Mesodermal cell (in vitro differentiated cells): ENCODE measurements at regions not wholly inside any gene's neighbourhood (a gene's known extent, or its start where the extent isn't known, plus 50 kb on each side); places are given as distances from the start of the nearest gene placed in this dataset.

Experiments used
- H3K27ac ChIP-seq: 2 replicates; pipeline ENCODE4 v1.7.0; 2013; ENCODE audit warnings: mild to moderate bottlenecking, low read depth, low read length, moderate library complexity; ENCODE audit not compliant: severe bottlenecking
- H3K36me3 ChIP-seq: 2 replicates; pipeline ENCODE4 v1.7.1; 2013; ENCODE audit warnings: mild to moderate bottlenecking, low read length, moderate library complexity; ENCODE audit not compliant: control insufficient read depth, insufficient read depth
- H3K4me1 ChIP-seq: one replicate; pipeline ENCODE4 v1.7.1; 2013; ENCODE audit warnings: mild to moderate bottlenecking, low read length; ENCODE audit not compliant: insufficient read depth, control insufficient read depth, poor library complexity, severe bottlenecking
- H3K4me3 ChIP-seq: 2 replicates; pipeline ENCODE4 v1.7.0; 2013; ENCODE audit warnings: low read length, control low read depth, mild to moderate bottlenecking; ENCODE audit not compliant: insufficient read depth, poor library complexity, severe bottlenecking; ENCODE audit errors: extremely low read depth
- H3K9me3 ChIP-seq: 2 replicates; pipeline ENCODE4 v1.7.1; 2013; ENCODE audit warnings: mild to moderate bottlenecking, low read length, moderate library complexity; ENCODE audit not compliant: control insufficient read depth
- WGBS, 2 experiments: methylation state at CpG; one replicate each; pipeline ENCODE4 v1.1.5; 2013; ENCODE audit warnings: missing lambda C conversion rate in 2 of 2; ENCODE audit not compliant: insufficient coverage in 2 of 2; 5-methylcytosine and 5-hydroxymethylcytosine counted together

DNA sequence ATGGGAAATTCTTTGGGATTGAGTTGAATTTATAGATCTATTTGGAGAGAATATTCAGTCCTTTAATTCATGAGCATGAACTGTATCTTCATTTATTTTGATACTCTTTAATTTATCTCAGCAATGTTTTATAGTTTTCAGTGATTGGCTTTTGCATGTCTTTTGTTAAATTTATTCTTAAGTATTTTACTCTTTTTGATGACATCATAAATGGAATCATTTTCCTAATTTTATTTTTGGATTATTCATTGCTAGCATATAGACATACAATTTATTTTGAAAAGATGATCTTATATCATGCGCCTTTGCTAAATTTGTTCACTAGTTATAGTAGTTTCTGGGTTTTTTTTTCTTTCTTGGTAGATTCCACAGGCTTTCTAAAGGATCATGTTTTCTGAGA, 149.2 kb upstream of the ASIC2 start:
- no peak overlapping the region for H3K27ac ChIP-seq
- WGBS, 2 experiments = no CpG with 5 or more reads among the region's 1 CpG
- H3K4me1 ChIP-seq = peaks cover 6% of the 10 kb centered on the region
- H3K9me3 ChIP-seq = no peaks in the 10 kb centered on the region
- H3K36me3 ChIP-seq = no peaks in the 10 kb centered on the region
- no peak overlapping the region for H3K4me3 ChIP-seq

DNA sequence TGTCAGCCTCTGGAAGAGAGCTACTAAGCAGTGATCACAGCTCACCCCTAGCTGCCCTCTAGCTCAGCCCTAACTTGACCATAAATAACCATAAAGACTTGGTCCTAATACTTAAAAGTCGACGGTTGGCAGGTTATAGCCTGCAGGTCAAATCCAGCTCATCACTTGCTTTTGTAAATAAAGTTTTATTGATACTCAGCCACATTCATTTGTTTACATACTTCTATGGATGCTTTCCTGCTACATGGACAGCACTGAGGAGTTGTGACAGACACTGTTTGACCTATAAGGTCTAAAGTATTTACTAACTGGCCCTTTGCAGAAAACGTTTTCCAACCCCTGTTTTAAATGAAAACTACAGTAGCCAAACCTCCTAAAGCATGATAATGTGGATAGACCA, 151.6 kb upstream of the ASIC2 start:
- WGBS, 2 experiments = 93 to 100% methylated on average over 1 to 2 of the region's 3 CpGs
- H3K27ac ChIP-seq = no peak overlapping the region
- no peaks in the 10 kb centered on the region for H3K36me3 ChIP-seq
- H3K4me1 ChIP-seq = no peaks in the 10 kb centered on the region
- peaks cover 14% of the 10 kb centered on the region for H3K9me3 ChIP-seq
- H3K4me3 ChIP-seq = no peak overlapping the region

DNA sequence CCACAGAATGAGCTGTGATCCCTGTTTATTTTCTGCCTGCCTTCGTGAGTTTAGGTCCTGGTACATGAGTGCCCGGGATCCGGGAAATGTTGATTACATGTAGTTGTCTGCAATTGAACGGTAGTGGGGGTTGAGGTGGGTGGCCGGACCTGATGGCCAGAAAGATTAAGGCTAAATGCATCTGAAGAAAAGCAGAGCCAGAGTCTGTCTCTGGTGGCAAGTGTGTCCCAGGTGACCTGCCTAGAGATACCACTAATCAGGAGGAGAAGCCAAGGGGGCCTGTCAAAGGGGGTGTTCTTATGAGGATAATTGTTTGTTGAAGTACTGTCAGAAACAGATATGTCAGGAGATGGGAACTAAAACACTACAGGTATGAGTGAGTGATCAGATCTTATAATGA, 154.0 kb upstream of the ASIC2 start:
- Histone ChIP-seq H3K27ac (no peak overlapping the region), H3K9me3 (peaks cover 14% of the 10 kb centered on the region), H3K4me1 (no peaks in the 10 kb centered on the region), H3K36me3 (no peaks in the 10 kb centered on the region), H3K4me3 (no peak overlapping the region)
- 82 to 86% methylated on average over 4 to 5 of the region's 5 CpGs for WGBS, 2 experiments

DNA sequence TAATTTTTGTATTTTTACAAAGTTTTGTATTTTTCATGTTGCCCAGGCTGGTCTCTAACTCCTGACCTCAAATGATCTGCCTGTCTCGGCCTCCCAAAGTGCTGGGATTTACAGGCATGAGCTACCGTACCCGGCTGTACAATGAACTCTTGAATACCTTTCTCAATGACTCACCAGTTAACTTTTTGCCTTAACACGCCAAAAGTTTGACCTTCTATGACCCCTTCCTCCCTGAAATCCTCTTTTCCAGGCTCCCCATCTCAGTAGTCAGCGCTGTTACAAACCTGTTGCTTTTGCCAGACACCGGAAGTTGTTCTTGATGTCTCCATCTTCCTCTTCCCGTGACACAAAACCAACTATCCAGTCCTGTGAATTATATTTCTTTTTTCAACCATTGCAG, 158.1 kb upstream of the ASIC2 start:
- H3K9me3 ChIP-seq = peaks cover 14% of the 10 kb centered on the region
- H3K4me3 ChIP-seq = no peak overlapping the region
- 56 to 72% methylated on average over 7 of the region's 7 CpGs for WGBS, 2 experiments
- H3K27ac ChIP-seq = no peak overlapping the region
- no peaks in the 10 kb centered on the region for H3K36me3 ChIP-seq
- H3K4me1 ChIP-seq = no peaks in the 10 kb centered on the region

DNA sequence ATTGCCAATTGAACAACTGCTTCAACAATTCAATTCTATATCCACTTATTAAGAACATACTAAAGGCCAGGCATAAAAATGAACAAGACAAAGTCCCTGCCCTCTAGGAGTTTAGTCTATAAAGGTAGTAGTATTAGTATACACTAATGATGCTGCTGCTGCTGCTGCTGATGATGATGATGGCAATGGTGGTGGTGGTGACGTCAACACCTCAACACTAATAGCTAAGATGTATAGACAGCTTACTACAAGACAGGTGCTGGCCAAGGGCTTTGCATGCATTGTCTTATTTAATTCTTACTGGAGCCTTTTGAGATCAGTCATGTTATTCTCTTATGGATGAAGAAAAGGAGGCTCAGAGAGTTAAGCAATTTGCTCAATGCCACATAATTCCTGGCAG, 164.4 kb upstream of the ASIC2 start:
- no peak overlapping the region for H3K27ac ChIP-seq
- H3K4me1 ChIP-seq = no peaks in the 10 kb centered on the region
- no peak overlapping the region for H3K4me3 ChIP-seq
- no peaks in the 10 kb centered on the region for H3K9me3 ChIP-seq
- H3K36me3 ChIP-seq = no peaks in the 10 kb centered on the region
- WGBS, 2 experiments = no CpG with 5 or more reads among the region's 1 CpG

DNA sequence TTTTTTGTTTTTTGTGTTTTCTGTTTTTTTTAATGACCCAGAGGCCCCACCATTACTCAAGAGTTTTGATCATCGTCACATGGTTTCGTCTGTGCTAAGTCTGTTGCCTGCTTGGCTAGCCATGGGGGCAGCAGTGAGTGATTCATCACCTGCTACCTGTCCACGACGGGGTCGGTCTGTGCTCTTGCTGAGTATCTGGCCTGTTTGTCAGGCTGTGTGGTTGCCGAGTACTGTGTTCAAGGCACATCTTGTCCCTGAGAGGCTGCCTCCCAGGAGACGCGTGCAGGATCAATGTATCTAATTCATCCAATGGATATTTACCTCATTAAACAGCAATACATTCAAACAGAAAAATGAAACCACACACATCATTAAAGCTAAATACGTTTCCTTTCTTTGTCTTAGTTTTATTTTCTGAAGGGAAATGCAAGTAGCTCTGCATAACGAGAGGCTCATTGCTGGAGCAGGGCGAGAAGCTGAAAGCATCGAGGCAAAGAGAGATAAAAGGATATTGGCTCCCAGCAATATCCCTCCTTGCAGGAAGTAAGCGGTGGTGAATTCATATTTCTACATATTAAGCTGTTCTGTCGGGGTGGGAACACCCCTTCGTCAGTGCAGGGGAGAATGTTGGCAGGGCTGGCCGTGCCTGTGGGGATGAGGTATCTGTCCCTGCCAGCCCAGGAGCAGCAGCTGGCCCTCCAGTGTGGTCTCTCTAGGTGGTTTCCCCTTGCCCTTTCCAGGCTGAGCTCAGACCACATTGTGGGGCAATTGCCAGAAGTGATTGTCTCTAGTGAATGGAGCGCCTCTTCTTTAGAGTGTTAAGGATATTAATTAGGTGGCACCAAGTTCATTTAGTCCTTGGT, 166.2 kb upstream of the ASIC2 start:
- WGBS, 2 experiments = 89 to 90% methylated on average over 11 to 14 of the region's 17 CpGs
- Histone ChIP-seq H3K27ac (no peak overlapping the region), H3K36me3 (no peaks in the 10 kb centered on the region), H3K4me1 (peaks cover 8% of the 10 kb centered on the region), H3K9me3 (no peaks in the 10 kb centered on the region), H3K4me3 (no peak overlapping the region)

DNA sequence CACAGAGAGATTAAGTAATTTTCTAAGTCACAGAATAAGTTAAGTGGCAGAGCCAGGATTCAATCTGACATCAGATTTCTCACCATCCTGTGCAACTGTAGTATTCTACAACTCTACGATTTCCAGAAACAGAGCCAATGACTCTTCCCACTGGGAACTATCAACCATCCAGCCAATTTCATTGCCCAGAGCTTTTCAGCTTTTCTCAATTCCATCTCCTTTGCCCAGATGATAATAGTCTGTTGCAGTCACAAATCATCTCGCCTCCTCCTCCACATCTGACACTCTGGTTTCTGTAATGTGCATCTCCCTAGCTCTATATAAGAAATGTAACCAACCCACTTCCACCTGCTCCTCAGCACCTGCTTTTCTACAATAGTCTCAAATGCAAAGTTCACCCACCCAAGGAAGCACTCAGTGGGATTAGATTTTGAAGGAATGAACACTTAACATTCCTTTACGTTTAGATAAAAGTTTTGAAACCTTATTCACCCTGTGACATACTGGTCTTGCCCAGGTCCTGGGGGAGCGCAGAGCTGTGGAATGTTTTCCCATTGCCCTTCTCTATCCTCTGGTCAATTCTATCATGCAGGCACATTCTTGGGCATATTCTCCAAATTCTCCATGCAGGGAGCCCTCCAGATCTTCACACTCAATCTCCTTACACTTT, 167.8 kb upstream of the ASIC2 start:
- H3K4me1 ChIP-seq = peaks cover 15% of the 10 kb centered on the region
- no peak overlapping the region for H3K27ac ChIP-seq
- H3K36me3 ChIP-seq = no peaks in the 10 kb centered on the region
- H3K4me3 ChIP-seq = no peak overlapping the region
- H3K9me3 ChIP-seq = no peaks in the 10 kb centered on the region
- WGBS, 2 experiments = 80 to 96% methylated on average over 3 to 4 of the region's 4 CpGs

DNA sequence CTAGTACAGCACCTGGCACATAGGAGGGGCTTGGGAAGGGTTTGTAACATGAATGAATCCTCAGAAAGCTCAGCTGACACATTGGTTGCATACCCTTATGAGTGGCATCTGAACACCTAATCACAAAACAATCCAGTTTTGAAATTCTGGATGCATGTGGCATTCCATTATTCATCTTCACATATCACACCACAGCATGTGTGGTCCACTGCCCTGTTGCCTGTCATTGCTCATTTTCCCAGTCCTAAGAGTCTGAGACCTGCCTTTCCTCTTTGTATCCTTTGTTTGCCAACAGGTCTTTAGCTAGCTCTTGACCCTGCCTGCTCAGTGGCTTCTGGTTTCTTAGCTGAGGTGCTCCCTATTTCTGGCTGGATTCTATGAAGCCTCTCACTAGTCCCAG, 170.8 kb upstream of the ASIC2 start:
- Histone ChIP-seq H3K4me3 (no peak overlapping the region), H3K36me3 (no peaks in the 10 kb centered on the region), H3K9me3 (peaks cover 5% of the 10 kb centered on the region), H3K4me1 (peaks cover 17% of the 10 kb centered on the region), H3K27ac (peak overlapping the region; percentile 45)

DNA sequence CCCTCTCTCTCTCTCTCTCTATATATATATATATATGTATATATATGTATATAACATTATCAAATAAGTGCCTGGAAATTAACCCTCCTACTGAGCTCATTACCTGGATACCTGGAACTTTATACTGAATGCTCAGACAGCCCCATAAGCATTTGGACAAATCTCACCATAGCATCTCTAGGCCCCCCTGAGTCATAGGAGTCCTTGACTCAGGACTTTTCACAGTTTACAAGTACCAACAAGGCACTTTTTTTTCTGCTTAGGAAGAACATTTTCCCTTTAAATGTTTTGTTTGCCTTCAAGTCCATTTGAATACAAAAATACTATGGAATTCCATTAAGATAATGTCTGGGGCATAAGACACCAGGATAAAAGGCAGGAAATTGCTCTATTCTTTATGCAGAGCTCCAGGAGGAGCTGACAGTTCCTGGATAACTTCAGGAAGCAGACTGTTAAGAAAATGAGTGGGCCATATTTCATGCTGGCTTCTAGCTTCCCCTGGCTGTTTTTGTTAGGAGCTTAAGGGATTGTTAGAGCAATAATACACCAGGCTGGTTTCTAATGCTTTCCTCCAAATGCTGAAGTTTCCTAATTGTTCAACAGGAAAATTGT, 171.7 kb upstream of the ASIC2 start:
- Histone ChIP-seq H3K4me1 (peaks cover 25% of the 10 kb centered on the region), H3K9me3 (peaks cover 5% of the 10 kb centered on the region), H3K27ac (peak overlapping the region; percentile 88), H3K36me3 (no peaks in the 10 kb centered on the region), H3K4me3 (no peak overlapping the region)

DNA sequence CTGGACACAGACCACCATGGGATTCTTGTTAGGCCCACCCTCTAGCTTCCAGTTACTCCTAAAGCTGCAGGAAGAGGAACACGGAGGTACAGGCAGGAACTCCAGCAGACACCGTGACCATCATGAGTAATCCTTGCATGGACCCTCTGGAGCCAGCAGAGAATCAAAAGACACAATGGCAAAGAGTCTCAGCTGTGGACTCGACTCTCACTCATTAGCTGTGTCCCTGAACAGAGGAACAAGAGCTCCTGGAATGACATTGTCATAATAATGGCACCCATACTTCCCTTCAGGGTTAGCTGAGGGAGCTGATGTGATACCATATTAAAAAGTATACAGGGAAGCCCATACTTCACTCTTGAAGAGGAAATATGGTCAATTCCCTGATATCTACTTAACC, 176.3 kb upstream of the ASIC2 start:
- Histone ChIP-seq H3K27ac (peak overlapping the region; percentile 85), H3K9me3 (peaks cover 5% of the 10 kb centered on the region), H3K4me3 (no peak overlapping the region), H3K4me1 (peaks cover 23% of the 10 kb centered on the region), H3K36me3 (no peaks in the 10 kb centered on the region)
- WGBS, 2 experiments = 81 to 96% methylated on average over 3 of the region's 3 CpGs

DNA sequence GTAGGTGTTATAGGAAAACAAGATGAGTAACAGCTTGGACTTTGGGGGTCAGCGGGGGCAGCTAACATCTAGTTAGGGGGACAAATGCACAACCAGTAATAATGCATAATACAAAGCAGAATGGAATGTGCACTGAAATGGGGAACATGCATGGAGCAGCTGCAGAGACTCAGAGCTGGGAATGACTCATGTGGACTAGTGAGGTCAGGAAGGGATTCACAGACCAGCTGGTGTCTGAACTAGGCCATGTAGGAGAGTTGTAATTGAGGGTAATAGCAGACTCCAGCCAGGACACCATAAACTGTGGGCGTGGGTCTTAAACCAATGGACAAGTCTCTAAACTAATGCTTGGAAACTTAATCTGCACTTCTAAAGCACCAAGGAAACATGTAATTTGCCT, 176.8 kb upstream of the ASIC2 start:
- peaks cover 19% of the 10 kb centered on the region for H3K4me1 ChIP-seq
- H3K4me3 ChIP-seq = no peak overlapping the region
- 85% methylated on average over 2 of the region's 2 CpGs; no CpG with 5 or more reads in 1 of the 2 experiments for WGBS, 2 experiments
- peaks cover 5% of the 10 kb centered on the region for H3K9me3 ChIP-seq
- no peaks in the 10 kb centered on the region for H3K36me3 ChIP-seq
- peak overlapping the region; percentile 85 for H3K27ac ChIP-seq
